ENCODE measurements at regions not wholly inside any gene's neighbourhood (a gene's known extent, or its start where the extent isn't known, plus 50 kb on each side); places are given as distances from the start of the nearest gene placed in this dataset.
"Not testable (repeated sequence)": the region's sequence is repeated elsewhere in the genome, so short reads cannot be mapped to it uniquely, and the experiment has no call there.

GRCh38 chr2:75870651-75871137 lies 160.0 kb upstream of the GCFC2 start:
- DNase-seq (ENCODE audit: insufficient read length, low spot score) = no peak
- no peak for FAIRE-seq

DNA sequence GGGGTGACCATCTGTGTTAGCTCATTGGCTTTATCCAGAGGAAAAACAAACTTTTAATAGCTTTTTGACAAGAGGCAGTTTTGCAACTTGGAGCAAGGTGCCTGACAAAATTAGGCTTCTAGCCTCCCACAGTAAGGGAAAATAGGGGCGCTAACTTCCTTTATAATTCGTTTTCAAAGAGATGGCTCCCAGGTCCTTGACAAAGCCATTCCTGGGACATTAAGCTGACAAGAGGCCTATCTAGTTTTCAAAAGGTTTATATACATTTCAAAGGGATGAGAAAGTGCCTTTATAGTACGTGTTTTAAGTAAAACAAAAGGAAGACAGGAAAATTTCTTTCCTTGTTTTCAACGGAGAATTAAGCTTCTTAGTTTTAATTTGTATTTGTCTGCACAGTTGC lies 159.4 kb upstream of the GCFC2 start:
- DNase-seq (ENCODE audit: insufficient read length, low spot score) = no peak
- no peak for FAIRE-seq
- TF ChIP-seq POLR2A (IDR thresholded peaks at IDR 0.05; ENCODE audit: low read depth, low read length) = no peak

More at GRCh38 chr2:75870651-75871137, 160.0 kb upstream of the GCFC2 start:
- TF ChIP-seq POLR2A (IDR thresholded peaks at IDR 0.05; ENCODE audit: low read depth, low read length) = no peak

DNA sequence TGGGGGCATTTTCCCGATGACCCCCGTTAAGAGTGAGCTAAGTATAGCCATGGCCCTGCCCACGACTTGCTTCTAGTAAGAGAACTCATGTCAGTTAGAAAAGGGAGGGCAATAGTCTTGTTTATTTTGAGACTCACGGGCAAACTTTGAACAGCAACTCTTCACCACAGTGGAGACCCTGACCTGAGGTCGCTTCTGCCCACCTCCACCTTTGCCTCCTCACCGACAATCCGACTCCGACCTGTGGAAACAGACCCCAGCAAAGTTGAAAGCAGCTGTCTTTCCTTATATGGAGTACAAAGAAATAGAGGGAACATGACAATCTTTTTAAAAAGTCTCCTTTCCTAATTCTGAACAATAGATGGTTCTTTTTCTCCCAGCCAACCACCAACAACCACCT lies 155.0 kb upstream of the GCFC2 start:
- TF ChIP-seq POLR2A (IDR thresholded peaks at IDR 0.05; ENCODE audit: low read depth, low read length) = no peak
- FAIRE-seq = no peak
- no peak for DNase-seq (ENCODE audit: insufficient read length, low spot score)

DNA sequence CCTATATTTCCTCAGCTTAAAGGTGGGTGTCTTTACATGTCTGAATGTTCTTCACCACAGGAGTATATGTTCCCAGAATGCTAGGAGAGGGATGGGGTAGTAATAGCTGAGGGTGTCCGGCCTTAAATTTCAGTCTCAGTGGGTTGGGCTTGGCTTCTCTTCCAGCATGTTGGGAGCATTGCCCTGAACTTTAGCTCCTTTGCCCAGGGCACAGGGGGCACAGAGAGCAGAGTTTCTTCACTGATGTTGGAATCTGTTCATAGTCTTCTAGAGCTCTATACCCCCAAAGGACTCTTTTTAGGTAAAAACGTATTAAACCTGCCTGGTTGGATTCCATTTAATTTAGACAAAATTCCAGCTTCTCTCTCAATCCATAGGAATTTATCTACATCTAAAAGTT lies 154.4 kb upstream of the GCFC2 start:
- DNase-seq (ENCODE audit: insufficient read length, low spot score) = no peak
- no peak for FAIRE-seq
- TF ChIP-seq POLR2A (IDR thresholded peaks at IDR 0.05; ENCODE audit: low read depth, low read length) = no peak

GRCh38 chr2:75862547-75862946 lies 151.8 kb upstream of the GCFC2 start:
- no peak for TF ChIP-seq POLR2A (IDR thresholded peaks at IDR 0.05; ENCODE audit: low read depth, low read length)
- no peak for FAIRE-seq
- DNase-seq (ENCODE audit: insufficient read length, low spot score) = no peak

GRCh38 chr2:75853436-75853835 lies 142.7 kb upstream of the GCFC2 start:
- FAIRE-seq (no peak), DNase-seq (ENCODE audit: insufficient read length, low spot score) (no peak)
- no peak for TF ChIP-seq POLR2A (IDR thresholded peaks at IDR 0.05; ENCODE audit: low read depth, low read length)

GRCh38 chr2:75852639-75853038 lies 141.9 kb upstream of the GCFC2 start:
- TF ChIP-seq POLR2A (IDR thresholded peaks at IDR 0.05; ENCODE audit: low read depth, low read length) = no peak
- FAIRE-seq (no peak), DNase-seq (ENCODE audit: insufficient read length, low spot score) (no peak)

DNA sequence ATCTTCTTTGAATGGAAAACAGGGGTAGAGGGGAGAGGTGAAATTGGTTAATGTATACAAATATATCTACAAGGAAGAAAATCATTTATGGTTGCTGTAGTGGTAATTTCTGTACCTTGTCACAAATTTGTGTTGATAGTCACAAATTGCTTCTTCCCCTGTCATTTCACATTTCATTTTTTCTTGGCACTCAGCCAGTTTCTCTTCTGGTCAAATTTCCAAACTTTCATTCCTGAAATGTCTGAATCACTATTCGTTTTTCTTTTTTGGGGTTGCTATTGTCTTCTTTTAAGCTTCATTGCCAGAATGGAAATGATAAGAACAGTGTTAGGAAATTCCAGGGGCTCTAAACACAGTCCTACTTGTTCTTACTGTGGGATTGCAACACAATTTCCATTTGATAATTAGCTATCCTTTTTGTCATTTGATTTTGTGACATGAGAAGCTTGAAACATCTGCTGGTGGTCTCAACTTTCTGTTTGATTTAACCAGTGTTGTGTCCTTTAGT lies 136.0 kb upstream of the GCFC2 start:
- no peak for TF ChIP-seq POLR2A (IDR thresholded peaks at IDR 0.05; ENCODE audit: low read depth, low read length)
- DNase-seq (ENCODE audit: insufficient read length, low spot score) (no peak), FAIRE-seq (no peak)

- no peak for TF ChIP-seq POLR2A (IDR thresholded peaks at IDR 0.05; ENCODE audit: low read depth, low read length)
- DNase-seq (ENCODE audit: insufficient read length, low spot score) (no peak), FAIRE-seq (no peak)
Observed at GRCh38 chr2:75844651-75845050, 133.9 kb upstream of the GCFC2 start.

DNA sequence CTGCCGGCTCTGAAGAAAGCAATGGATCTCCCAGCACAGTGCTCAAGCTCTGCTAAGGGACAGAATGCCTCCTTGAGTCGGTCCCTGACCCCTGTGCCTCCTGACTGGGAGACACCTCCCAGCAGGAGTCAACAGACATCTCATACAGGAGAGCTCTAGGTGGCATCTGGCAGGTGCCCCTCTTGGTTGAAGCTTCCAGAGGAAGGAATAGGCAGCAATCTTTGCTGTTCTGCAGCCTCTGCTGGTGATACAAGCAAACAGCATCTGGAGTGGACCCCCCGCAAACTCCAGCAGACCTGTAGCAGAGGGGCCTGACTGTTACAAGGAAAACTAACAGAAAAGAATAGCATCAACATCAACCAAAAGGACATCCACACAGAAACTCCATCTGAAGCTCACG lies 123.9 kb upstream of the GCFC2 start:
- not testable (repeated sequence) for DNase-seq (ENCODE audit: insufficient read length, low spot score); FAIRE-seq

DNA sequence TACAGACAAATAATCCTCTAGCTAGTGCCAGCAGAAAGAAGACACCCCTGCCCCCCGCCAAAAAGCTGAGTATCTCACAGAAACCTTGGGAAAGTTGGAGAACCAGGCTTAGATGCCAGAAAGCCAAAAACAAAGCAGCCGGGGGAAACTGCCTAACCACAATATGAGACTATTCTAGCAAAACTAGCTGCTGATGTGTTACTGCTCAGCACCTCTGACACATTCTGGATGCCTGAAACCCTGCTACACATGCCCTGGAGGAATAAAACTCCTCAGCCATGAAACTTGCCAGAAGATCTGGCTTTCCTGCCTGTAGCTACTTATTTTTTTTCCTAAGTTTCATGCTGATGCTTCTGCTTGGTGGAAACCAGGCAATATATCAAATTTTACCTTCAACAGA lies 122.7 kb upstream of the GCFC2 start:
- DNase-seq (ENCODE audit: insufficient read length, low spot score) = no peak
- no peak for TF ChIP-seq POLR2A (IDR thresholded peaks at IDR 0.05; ENCODE audit: low read depth, low read length)
- no peak for FAIRE-seq

DNA sequence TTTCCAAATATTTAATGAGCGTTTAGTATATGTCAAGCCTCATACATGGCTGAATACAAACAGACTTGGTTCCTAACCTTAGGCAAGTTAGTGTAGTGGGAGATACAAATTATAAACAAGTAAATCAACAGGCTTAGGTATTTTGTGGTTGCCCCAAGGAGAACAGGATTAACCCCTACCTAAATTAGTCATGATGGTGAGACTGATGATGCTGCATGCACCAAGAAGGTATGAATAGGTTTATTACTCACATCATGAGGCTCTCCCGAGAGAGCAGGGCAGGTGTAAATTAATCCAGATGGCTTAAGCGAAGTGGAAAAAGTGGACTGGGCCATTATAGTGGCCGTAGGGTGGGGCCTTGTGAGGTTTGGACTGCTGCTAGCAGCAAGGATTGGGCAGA lies 118.1 kb upstream of the GCFC2 start:
- no peak for DNase-seq (ENCODE audit: insufficient read length, low spot score)
- no peak for FAIRE-seq
- TF ChIP-seq POLR2A (IDR thresholded peaks at IDR 0.05; ENCODE audit: low read depth, low read length) = no peak

DNA sequence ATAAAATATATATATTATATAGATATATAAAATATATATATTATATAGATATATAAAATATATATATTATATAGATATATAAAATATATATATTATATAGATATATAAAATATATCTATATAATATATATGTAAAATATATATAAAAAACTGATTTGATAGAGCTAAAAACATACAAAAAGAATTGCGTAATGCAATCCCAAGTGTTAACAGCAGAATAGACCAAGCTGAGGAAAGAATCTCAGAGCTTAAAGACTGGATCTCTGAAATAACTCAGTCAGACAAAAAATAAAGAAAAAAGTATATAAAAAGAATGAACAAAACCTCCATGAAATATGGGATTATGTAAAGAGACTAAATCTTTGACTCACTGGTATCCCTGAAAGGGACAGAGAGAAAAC lies 112.8 kb upstream of the GCFC2 start:
- not testable (repeated sequence) for DNase-seq (ENCODE audit: insufficient read length, low spot score); FAIRE-seq

- FAIRE-seq = no peak
- no peak for TF ChIP-seq POLR2A (IDR thresholded peaks at IDR 0.05; ENCODE audit: low read depth, low read length)
- DNase-seq (ENCODE audit: insufficient read length, low spot score) = no peak
Observed at GRCh38 chr2:75822336-75822735, 111.6 kb upstream of the GCFC2 start.

GRCh38 chr2:75820693-75821092 lies 110.0 kb upstream of the GCFC2 start:
- no peak for DNase-seq (ENCODE audit: insufficient read length, low spot score)
- FAIRE-seq = no peak
- no peak for TF ChIP-seq POLR2A (IDR thresholded peaks at IDR 0.05; ENCODE audit: low read depth, low read length)

Data from H54 (cell line).